ENCODE measurements at regions not wholly inside any gene's neighbourhood (a gene's known extent, or its start where the extent isn't known, plus 50 kb on each side); places are given as distances from the start of the nearest gene placed in this dataset.

- Histone ChIP-seq H3K9me3 (no peaks in the 10 kb centered on the region), H3K4me3 (no peak overlapping the region), H3K27ac (no peak overlapping the region), H3K4me1 (ENCODE audit: control insufficient read depth in 1 of 2, low read depth in 2 of 2) (peaks cover 3 to 7% of the 10 kb centered on the region in 2 donors), H3K36me3 (no peaks in the 10 kb centered on the region), H3K27me3 (replicated peaks; ENCODE audit: insufficient read depth) (no peaks in the 10 kb centered on the region)
- ATAC-seq (ENCODE audit: insufficient number of reproducible peaks, low FRiP score, low read depth) (no peak), DNase-seq (ENCODE audit: low spot score) (no peak)
- no peak for TF ChIP-seq CTCF (IDR thresholded peaks at IDR 0.05)
Measured at GRCh38 chr1:68338081-68338480, 105.8 kb upstream of the WLS start.

GRCh38 chr1:68332041-68332440 lies 99.7 kb upstream of the WLS start:
- ATAC-seq (ENCODE audit: insufficient number of reproducible peaks, low FRiP score, low read depth) (no peak), DNase-seq (ENCODE audit: low spot score) (no peak)
- Histone ChIP-seq H3K9me3 (no peaks in the 10 kb centered on the region), H3K4me1 (ENCODE audit: control insufficient read depth in 1 of 2, low read depth in 2 of 2) (peaks cover 6 to 22% of the 10 kb centered on the region in 2 donors), H3K27me3 (replicated peaks; ENCODE audit: insufficient read depth) (no peaks in the 10 kb centered on the region), H3K27ac (no peak overlapping the region), H3K36me3 (no peaks in the 10 kb centered on the region), H3K4me3 (no peak overlapping the region)
- TF ChIP-seq CTCF (IDR thresholded peaks at IDR 0.05), result no peak

DNA sequence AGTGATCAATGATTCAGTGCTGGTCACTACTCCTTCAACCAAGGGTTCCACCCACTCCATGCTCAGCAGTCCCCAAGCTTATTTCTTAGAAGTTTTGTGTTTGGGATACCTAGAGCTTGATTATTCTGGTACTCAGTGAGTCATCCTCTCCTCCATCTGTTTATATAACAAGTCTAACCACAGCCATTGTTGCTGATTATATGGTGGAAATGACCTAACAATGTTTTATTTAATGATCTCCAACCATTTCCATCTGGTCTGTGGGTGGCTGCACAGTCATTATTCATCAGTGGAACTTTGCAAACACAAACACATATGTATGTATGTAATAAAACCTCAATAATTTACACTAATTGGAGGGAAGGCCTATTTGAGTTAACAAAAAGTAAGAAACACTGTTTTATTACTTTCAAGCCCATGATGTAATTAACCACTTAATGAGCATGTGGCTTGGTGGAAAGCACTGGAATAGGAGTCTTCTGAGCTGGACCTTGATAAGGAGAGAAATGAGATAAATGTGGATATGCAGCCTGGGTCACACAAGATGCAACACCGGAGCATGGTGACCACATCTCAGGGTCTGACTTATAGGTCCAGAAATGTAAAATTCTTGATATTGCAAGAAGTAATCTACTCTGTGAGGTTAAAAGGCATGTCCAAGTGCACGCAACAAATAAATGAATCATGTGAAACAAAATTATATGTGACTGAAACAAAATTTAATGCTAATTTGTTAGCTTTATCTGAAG lies 99.0 kb upstream of the WLS start:
- no peaks in the 10 kb centered on the region for H3K36me3 ChIP-seq
- no peaks in the 10 kb centered on the region for H3K9me3 ChIP-seq
- no peak overlapping the region for H3K4me3 ChIP-seq
- ATAC-seq (ENCODE audit: insufficient number of reproducible peaks, low FRiP score, low read depth) (no peak), DNase-seq (ENCODE audit: low spot score) (no peak)
- no peak overlapping the region for H3K27ac ChIP-seq
- H3K27me3 ChIP-seq (replicated peaks; ENCODE audit: insufficient read depth), result no peaks in the 10 kb centered on the region
- H3K4me1 ChIP-seq (ENCODE audit: control insufficient read depth in 1 of 2, low read depth in 2 of 2), result peaks cover 6 to 23% of the 10 kb centered on the region in 2 donors
- TF ChIP-seq CTCF (IDR thresholded peaks at IDR 0.05), result no peak

DNA sequence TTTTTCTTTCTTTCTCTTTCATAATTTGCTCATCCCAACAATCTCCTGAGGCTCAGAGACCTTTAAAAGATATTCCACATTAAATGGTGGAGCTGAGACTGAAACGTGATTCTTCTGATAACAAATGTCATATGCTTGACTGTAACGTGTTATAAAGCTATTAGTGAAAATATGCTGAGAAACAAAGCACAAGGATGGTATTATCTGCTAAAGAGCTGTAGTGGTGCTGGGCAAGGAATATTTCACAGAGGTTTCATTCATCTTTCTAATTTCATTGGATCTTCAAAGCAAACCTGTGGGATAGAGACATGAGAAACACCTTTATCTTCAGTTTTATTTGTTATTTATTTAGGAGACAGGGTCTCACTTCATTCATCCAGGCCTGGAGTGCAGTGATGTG lies 98.1 kb upstream of the WLS start:
- no peaks in the 10 kb centered on the region for H3K9me3 ChIP-seq
- no peak for TF ChIP-seq CTCF (IDR thresholded peaks at IDR 0.05)
- no peaks in the 10 kb centered on the region for H3K36me3 ChIP-seq
- no peak overlapping the region for H3K4me3 ChIP-seq
- ATAC-seq (ENCODE audit: insufficient number of reproducible peaks, low FRiP score, low read depth) (no peak), DNase-seq (ENCODE audit: low spot score) (no peak)
- H3K4me1 ChIP-seq (ENCODE audit: control insufficient read depth in 1 of 2, low read depth in 2 of 2), result peaks cover 6 to 23% of the 10 kb centered on the region in 2 donors
- no peak overlapping the region for H3K27ac ChIP-seq
- H3K27me3 ChIP-seq (replicated peaks; ENCODE audit: insufficient read depth), result no peaks in the 10 kb centered on the region

GRCh38 chr1:68329096-68329835 lies 96.9 kb upstream of the WLS start:
- Histone ChIP-seq H3K27ac (no peak overlapping the region), H3K36me3 (no peaks in the 10 kb centered on the region), H3K9me3 (no peaks in the 10 kb centered on the region), H3K27me3 (replicated peaks; ENCODE audit: insufficient read depth) (no peaks in the 10 kb centered on the region), H3K4me3 (no peak overlapping the region), H3K4me1 (ENCODE audit: control insufficient read depth in 1 of 2, low read depth in 2 of 2) (peaks cover 6 to 23% of the 10 kb centered on the region in 2 donors)
- no peak for DNase-seq (ENCODE audit: low spot score)
- ATAC-seq (ENCODE audit: insufficient number of reproducible peaks, low FRiP score, low read depth), result no peak
- TF ChIP-seq CTCF (IDR thresholded peaks at IDR 0.05), result no peak

Measured in thoracic aorta (tissue), 2 donors.